Endothelial cell (in vitro differentiated cells): ENCODE measurements at regions not wholly inside any gene's neighbourhood (a gene's known extent, or its start where the extent isn't known, plus 50 kb on each side); places are given as distances from the start of the nearest gene placed in this dataset.

Source experiments
- DNase-seq: peaks from one replicate; pipeline ENCODE4 v3.0.0; 2021; ENCODE audit warnings: low spot score
- H3K27ac Mint-ChIP-seq: one replicate; pipeline ENCODE4 v1.8.0; 2021; ENCODE audit warnings: mixed read lengths, inconsistent platforms; ENCODE audit not compliant: unreplicated experiment
- H3K27me3 Mint-ChIP-seq: one replicate; pipeline ENCODE4 v1.8.0; 2021; ENCODE audit warnings: mild to moderate bottlenecking, moderate library complexity, mixed read lengths, inconsistent platforms; ENCODE audit not compliant: unreplicated experiment
- H3K36me3 Mint-ChIP-seq: one replicate; pipeline ENCODE4 v1.8.0; 2021; ENCODE audit warnings: mild to moderate bottlenecking, low read depth, mixed read lengths, inconsistent platforms; ENCODE audit not compliant: unreplicated experiment
- H3K4me1 Mint-ChIP-seq: one replicate; pipeline ENCODE4 v1.8.0; 2021; ENCODE audit warnings: mild to moderate bottlenecking, mixed read lengths, inconsistent platforms; ENCODE audit not compliant: unreplicated experiment
- H3K4me3 Mint-ChIP-seq: one replicate; pipeline ENCODE4 v1.8.0; 2021; ENCODE audit warnings: mild to moderate bottlenecking, mixed read lengths, inconsistent platforms; ENCODE audit not compliant: unreplicated experiment
- H3K9me3 Mint-ChIP-seq: one replicate; pipeline ENCODE4 v1.8.0; 2021; ENCODE audit warnings: mixed read lengths, inconsistent platforms; ENCODE audit not compliant: unreplicated experiment
- TF ChIP-seq, protein P1 (sequence below): fragments of 200-600 bp; sonication (generic); IDR thresholded peaks from one replicate; pipeline ENCODE4 v1.5.0; 2021; ENCODE audit warnings: antibody characterized with exemption; ENCODE audit not compliant: unreplicated experiment

DNA sequence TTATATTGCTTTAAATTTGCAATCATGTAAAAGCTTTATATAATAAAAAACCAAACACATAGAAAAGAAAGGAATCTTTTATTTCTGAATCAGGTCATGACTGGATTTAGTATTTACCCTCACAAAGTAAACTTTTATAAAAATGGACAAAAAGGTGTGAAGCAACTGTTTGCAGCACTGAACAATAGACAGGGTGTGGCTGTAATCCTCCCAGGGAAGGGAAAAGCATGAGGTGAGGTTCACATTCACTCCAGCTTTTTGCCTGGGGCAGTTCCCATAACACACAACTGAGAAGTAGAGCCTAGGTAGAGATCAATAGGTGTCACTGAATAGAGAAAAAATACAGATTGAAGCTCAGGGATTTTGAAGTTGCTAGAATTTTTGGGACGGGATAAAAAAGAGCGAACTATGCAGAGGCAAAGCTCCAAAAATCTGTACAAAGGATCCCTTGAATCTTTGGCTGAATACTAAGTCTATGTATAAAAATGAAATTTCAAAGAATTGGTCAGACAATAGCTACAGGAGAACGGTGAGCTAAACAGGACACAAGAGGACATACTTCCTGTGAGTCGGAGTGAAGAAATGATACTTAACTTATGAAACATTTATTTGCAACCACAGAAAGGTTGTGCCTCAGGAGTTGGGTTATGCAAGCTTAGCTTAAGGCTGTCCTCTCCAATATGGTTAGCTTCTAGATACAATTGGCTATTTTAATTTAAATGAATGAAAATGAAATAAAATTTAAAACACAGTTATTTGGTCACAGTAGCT lies 162.0 kb upstream of the ZP4 start:
- Mint-ChIP-seq H3K27ac (no peak overlapping the region), H3K36me3 (peaks cover 3% of the 10 kb centered on the region), H3K4me3 (no peak overlapping the region), H3K27me3 (no peaks in the 10 kb centered on the region), H3K9me3 (peaks cover 3% of the 10 kb centered on the region), H3K4me1 (no peaks in the 10 kb centered on the region)
- DNase-seq = no peak
- TF ChIP-seq, protein P1, sequence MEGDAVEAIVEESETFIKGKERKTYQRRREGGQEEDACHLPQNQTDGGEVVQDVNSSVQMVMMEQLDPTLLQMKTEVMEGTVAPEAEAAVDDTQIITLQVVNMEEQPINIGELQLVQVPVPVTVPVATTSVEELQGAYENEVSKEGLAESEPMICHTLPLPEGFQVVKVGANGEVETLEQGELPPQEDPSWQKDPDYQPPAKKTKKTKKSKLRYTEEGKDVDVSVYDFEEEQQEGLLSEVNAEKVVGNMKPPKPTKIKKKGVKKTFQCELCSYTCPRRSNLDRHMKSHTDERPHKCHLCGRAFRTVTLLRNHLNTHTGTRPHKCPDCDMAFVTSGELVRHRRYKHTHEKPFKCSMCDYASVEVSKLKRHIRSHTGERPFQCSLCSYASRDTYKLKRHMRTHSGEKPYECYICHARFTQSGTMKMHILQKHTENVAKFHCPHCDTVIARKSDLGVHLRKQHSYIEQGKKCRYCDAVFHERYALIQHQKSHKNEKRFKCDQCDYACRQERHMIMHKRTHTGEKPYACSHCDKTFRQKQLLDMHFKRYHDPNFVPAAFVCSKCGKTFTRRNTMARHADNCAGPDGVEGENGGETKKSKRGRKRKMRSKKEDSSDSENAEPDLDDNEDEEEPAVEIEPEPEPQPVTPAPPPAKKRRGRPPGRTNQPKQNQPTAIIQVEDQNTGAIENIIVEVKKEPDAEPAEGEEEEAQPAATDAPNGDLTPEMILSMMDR = no peak

DNA sequence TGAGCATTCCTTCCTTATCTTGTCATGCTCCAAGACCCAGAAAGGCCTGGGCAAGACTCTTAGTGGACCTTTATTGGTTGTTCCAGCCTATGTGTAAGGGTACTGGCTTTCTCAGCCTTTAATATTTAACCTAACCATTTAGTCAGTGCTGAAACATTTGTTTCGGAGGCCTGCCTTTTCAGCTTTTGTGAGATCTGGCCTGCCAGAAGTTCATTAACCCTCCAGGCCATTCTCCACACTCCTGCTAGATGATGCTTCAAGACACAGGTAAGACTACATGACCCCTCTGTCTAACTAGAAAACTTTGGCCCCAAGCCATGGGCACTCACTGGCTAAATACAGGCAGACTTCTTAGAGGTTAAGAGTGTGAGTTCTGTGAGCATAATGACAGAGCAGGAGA lies 138.4 kb upstream of the ZP4 start:
- Mint-ChIP-seq H3K27ac (no peak overlapping the region), H3K4me3 (no peak overlapping the region), H3K4me1 (no peaks in the 10 kb centered on the region), H3K9me3 (no peaks in the 10 kb centered on the region), H3K36me3 (no peaks in the 10 kb centered on the region), H3K27me3 (no peaks in the 10 kb centered on the region)
- DNase-seq = no peak
- TF ChIP-seq, protein P1 = no peak

- Mint-ChIP-seq H3K27ac (no peak overlapping the region), H3K9me3 (no peaks in the 10 kb centered on the region), H3K36me3 (no peaks in the 10 kb centered on the region), H3K4me1 (peaks cover 3% of the 10 kb centered on the region), H3K4me3 (no peak overlapping the region), H3K27me3 (no peaks in the 10 kb centered on the region)
- DNase-seq = no peak
- TF ChIP-seq, protein P1 = no peak
Measured at GRCh38 chr1:238027366-238027765, 136.6 kb upstream of the ZP4 start.

DNA sequence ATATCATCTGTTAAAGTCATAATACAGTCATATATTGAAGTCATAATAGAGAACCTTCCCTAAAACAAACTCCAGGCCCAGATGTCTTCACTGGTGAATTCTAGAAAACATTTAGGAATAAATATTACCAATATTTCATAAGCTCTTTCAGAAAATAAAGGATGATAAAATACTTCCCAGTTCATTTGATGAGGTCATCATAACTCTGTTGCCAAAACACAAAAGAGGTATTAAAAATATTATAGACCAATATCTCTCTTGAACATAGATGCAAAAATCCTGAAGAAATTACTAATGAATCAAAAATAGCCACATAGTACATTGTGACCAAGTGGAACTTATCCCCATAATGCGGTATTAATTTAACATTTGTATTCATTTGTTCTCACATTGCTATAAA lies 132.4 kb upstream of the ZP4 start:
- no peak overlapping the region for H3K27ac Mint-ChIP-seq
- TF ChIP-seq, protein P1 = no peak

GRCh38 chr1:238018214-238018613 lies 127.5 kb upstream of the ZP4 start:
- TF ChIP-seq, protein P1 = no peak
- no peaks in the 10 kb centered on the region for H3K27me3 Mint-ChIP-seq
- H3K27ac Mint-ChIP-seq = no peak overlapping the region
- H3K4me1 Mint-ChIP-seq = no peaks in the 10 kb centered on the region
- no peak overlapping the region for H3K4me3 Mint-ChIP-seq
- no peak for DNase-seq
- no peaks in the 10 kb centered on the region for H3K36me3 Mint-ChIP-seq
- no peaks in the 10 kb centered on the region for H3K9me3 Mint-ChIP-seq

More for the DNA sequence above, 132.4 kb upstream of the ZP4 start:
- H3K4me3 Mint-ChIP-seq = no peak overlapping the region
- DNase-seq = no peak
- H3K4me1 Mint-ChIP-seq = peaks cover 3% of the 10 kb centered on the region
- no peaks in the 10 kb centered on the region for H3K36me3 Mint-ChIP-seq
- H3K27me3 Mint-ChIP-seq = no peaks in the 10 kb centered on the region
- H3K9me3 Mint-ChIP-seq = no peaks in the 10 kb centered on the region
